ENCODE measurements at regions not wholly inside any gene's neighbourhood (a gene's known extent, or its start where the extent isn't known, plus 50 kb on each side); places are given as distances from the start of the nearest gene placed in this dataset.

GRCh38 chr10:78318305-78318704 lies 284.6 kb downstream of the RPS24 start:
- ChIA-PET CTCF (no interaction called here), POLR2A (no interaction called here)
- DNase-seq (ENCODE audit: extremely low spot score): no peak
- TF ChIP-seq TARDBP (IDR thresholded peaks at IDR 0.05) (no peak), CTBP1 (IDR thresholded peaks at IDR 0.05; ENCODE audit: borderline replicate concordance) (no peak), BHLHE40 (IDR thresholded peaks at IDR 0.05; ENCODE audit: borderline replicate concordance) (no peak), NFRKB (IDR thresholded peaks at IDR 0.05) (no peak), L3MBTL2 (conservative IDR thresholded peaks at IDR 0.05) (no peak), FOXA1 (IDR thresholded peaks at IDR 0.05) (no peak)

- ChIA-PET POLR2A (no interaction called here), CTCF (no interaction called here)
- no peak for TF ChIP-seq CTBP1 (IDR thresholded peaks at IDR 0.05; ENCODE audit: borderline replicate concordance)
- DNase-seq (ENCODE audit: extremely low spot score): no peak
Observed at GRCh38 chr10:78319371-78319770, 285.7 kb downstream of the RPS24 start.

GRCh38 chr10:78319841-78320240 lies 286.2 kb downstream of the RPS24 start:
- CTCF ChIA-PET: no interaction called here
- TF ChIP-seq BHLHE40 (IDR thresholded peaks at IDR 0.05; ENCODE audit: borderline replicate concordance) (no peak), L3MBTL2 (conservative IDR thresholded peaks at IDR 0.05) (no peak), CTBP1 (IDR thresholded peaks at IDR 0.05; ENCODE audit: borderline replicate concordance) (no peak), NFRKB (IDR thresholded peaks at IDR 0.05) (no peak), SP1 (IDR thresholded peaks at IDR 0.05) (no peak), FOXA1 (IDR thresholded peaks at IDR 0.05) (no peak), FOXM1 (IDR thresholded peaks at IDR 0.05; ENCODE audit: borderline replicate concordance) (no peak), ZNF384 (IDR thresholded peaks at IDR 0.05) (no peak), FOXK2 (IDR thresholded peaks at IDR 0.05) (no peak), TARDBP (IDR thresholded peaks at IDR 0.05) (no peak), PKNOX1 (IDR thresholded peaks at IDR 0.05) (no peak), ARNT (IDR thresholded peaks at IDR 0.05) (no peak), ELF4 (IDR thresholded peaks at IDR 0.05) (no peak), LEF1 (IDR thresholded peaks at IDR 0.05; ENCODE audit: borderline replicate concordance) (no peak)
- POLR2A ChIA-PET: no interaction called here
- DNase-seq (ENCODE audit: extremely low spot score): no peak

GRCh38 chr10:78320506-78320905 lies 286.8 kb downstream of the RPS24 start:
- TF ChIP-seq NFRKB (IDR thresholded peaks at IDR 0.05) (no peak), CTBP1 (IDR thresholded peaks at IDR 0.05; ENCODE audit: borderline replicate concordance) (no peak), L3MBTL2 (conservative IDR thresholded peaks at IDR 0.05) (no peak), ARNT (IDR thresholded peaks at IDR 0.05) (no peak), ZNF384 (IDR thresholded peaks at IDR 0.05) (no peak), SUZ12 (IDR thresholded peaks at IDR 0.05) (no peak)
- DNase-seq (ENCODE audit: extremely low spot score): no peak
- ChIA-PET CTCF (no interaction called here), POLR2A (no interaction called here)

GRCh38 chr10:78321000-78321399 lies 287.3 kb downstream of the RPS24 start:
- ChIA-PET POLR2A (no interaction called here), CTCF (no interaction called here)
- no peak for TF ChIP-seq NFRKB (IDR thresholded peaks at IDR 0.05)
- TF ChIP-seq ZNF384 (IDR thresholded peaks at IDR 0.05): no peak
- no peak for TF ChIP-seq BHLHE40 (IDR thresholded peaks at IDR 0.05; ENCODE audit: borderline replicate concordance)
- TF ChIP-seq ARNT (IDR thresholded peaks at IDR 0.05): no peak
- TF ChIP-seq FOXK2 (IDR thresholded peaks at IDR 0.05): no peak
- TF ChIP-seq SUZ12 (IDR thresholded peaks at IDR 0.05): no peak
- TF ChIP-seq HDGF (IDR thresholded peaks at IDR 0.05; ENCODE audit: borderline replicate concordance): no peak
- DNase-seq (ENCODE audit: extremely low spot score): no peak

- POLR2A ChIA-PET: no interaction called here
- CTCF ChIA-PET: no interaction called here
- no peak for DNase-seq (ENCODE audit: extremely low spot score)
Observed at GRCh38 chr10:78321500-78321899, 287.8 kb downstream of the RPS24 start.

GRCh38 chr10:78326372-78326771 lies 292.7 kb downstream of the RPS24 start:
- ChIA-PET POLR2A (no interaction called here), CTCF (no interaction called here)
- no peak for DNase-seq (ENCODE audit: extremely low spot score)
- TF ChIP-seq ELF4 (IDR thresholded peaks at IDR 0.05) (no peak), FOXK2 (IDR thresholded peaks at IDR 0.05) (no peak), FOXA1 (IDR thresholded peaks at IDR 0.05) (no peak), NFRKB (IDR thresholded peaks at IDR 0.05) (no peak), PKNOX1 (IDR thresholded peaks at IDR 0.05) (no peak), HDGF (IDR thresholded peaks at IDR 0.05; ENCODE audit: borderline replicate concordance) (no peak), ARNT (IDR thresholded peaks at IDR 0.05) (no peak), L3MBTL2 (conservative IDR thresholded peaks at IDR 0.05) (no peak), SUZ12 (IDR thresholded peaks at IDR 0.05) (no peak), BHLHE40 (IDR thresholded peaks at IDR 0.05; ENCODE audit: borderline replicate concordance) (no peak), LEF1 (IDR thresholded peaks at IDR 0.05; ENCODE audit: borderline replicate concordance) (no peak), FOXM1 (IDR thresholded peaks at IDR 0.05; ENCODE audit: borderline replicate concordance) (no peak), ZNF384 (IDR thresholded peaks at IDR 0.05) (no peak), CTBP1 (IDR thresholded peaks at IDR 0.05; ENCODE audit: borderline replicate concordance) (no peak), TARDBP (IDR thresholded peaks at IDR 0.05) (no peak), SP1 (IDR thresholded peaks at IDR 0.05) (no peak)

More at GRCh38 chr10:78321500-78321899, 287.8 kb downstream of the RPS24 start:
- TF ChIP-seq ARNT (IDR thresholded peaks at IDR 0.05): no peak

All from HEK293T (cell line).